HEK293 (cell line): ENCODE measurements at regions not wholly inside any gene's neighbourhood (a gene's known extent, or its start where the extent isn't known, plus 50 kb on each side); places are given as distances from the start of the nearest gene placed in this dataset.

Source experiments
- CTCF ChIA-PET: fragments of 350-600 bp; formaldehyde crosslinking; extraction: SDS; loops from one replicate; lab custom pipeline; 2021; ENCODE audit warnings: antibody characterized with exemption; lab: Yijun Ruan, JAX
- POLR2A ChIA-PET: fragments of 300-600 bp; formaldehyde crosslinking; extraction: SDS; loops from one replicate; lab custom pipeline; 2020; ENCODE audit warnings: antibody characterized with exemption, inconsistent platforms; lab: Yijun Ruan, JAX
- H3K27ac ChIP-seq: fragments of 200-500 bp; sonication (Bioruptor generic); 2 replicates; pipeline ENCODE4 v1.5.1; 2014; ENCODE audit warnings: low read depth, low read length, control low read depth, inconsistent platforms; ENCODE audit errors: extremely low read depth
- H3K36me3 ChIP-seq, 2 experiments: fragments of 200-500 bp in 1 of 2; sonication (Bioruptor generic) in 1 of 2; 1 replicate in 1 of 2; 2 replicates in 1 of 2; pipeline ENCODE4 v1.5.1; 2014 to 2017; ENCODE audit warnings: inconsistent platforms in 2 of 2, low read length in 2 of 2; ENCODE audit not compliant: control insufficient read depth in 2 of 2, insufficient read depth in 1 of 2
- H3K4me1 ChIP-seq: fragments of 200-500 bp; sonication (Bioruptor generic); 2 replicates; pipeline ENCODE4 v1.5.1; 2014; ENCODE audit warnings: mild to moderate bottlenecking, low read length, inconsistent platforms; ENCODE audit not compliant: control insufficient read depth, insufficient read depth
- H3K4me3 ChIP-seq: 2 replicates; pipeline ENCODE4 v1.5.1; 2011; ENCODE audit warnings: low read depth, mild to moderate bottlenecking, control low read depth, low read length, moderate library complexity
- H3K9me3 ChIP-seq: fragments of 200-500 bp; sonication (Bioruptor generic); 2 replicates; pipeline ENCODE4 v1.5.1; 2014; ENCODE audit warnings: low read depth, low read length, inconsistent platforms; ENCODE audit not compliant: control insufficient read depth, insufficient read depth
- AEBP2 ChIP-seq: fragments of 450-650 bp; formaldehyde crosslinking; IDR thresholded peaks from 2 replicates; pipeline ENCODE4 v1.5.1; 2016; ENCODE audit warnings: missing biosample characterization, missing genetic modification characterization, borderline replicate concordance
- EGR2 ChIP-seq: fragments of 450-650 bp; formaldehyde crosslinking; IDR thresholded peaks from 2 replicates; pipeline ENCODE4 v1.5.1; 2016; ENCODE audit warnings: low read depth, missing biosample characterization, missing genetic modification characterization
- GFI1B ChIP-seq: fragments of 450-650 bp; formaldehyde crosslinking; IDR thresholded peaks from 2 replicates; pipeline ENCODE4 v1.5.1; 2016; ENCODE audit warnings: missing biosample characterization, missing genetic modification characterization
- INSM2 ChIP-seq: fragments of 450-650 bp; formaldehyde crosslinking; IDR thresholded peaks from 2 replicates; pipeline ENCODE4 v1.5.1; 2016; ENCODE audit warnings: missing biosample characterization, missing genetic modification characterization
- KLF9 ChIP-seq: fragments of 450-650 bp; formaldehyde crosslinking; IDR thresholded peaks from 2 replicates; pipeline ENCODE4 v1.5.1; 2016; ENCODE audit warnings: missing biosample characterization, missing genetic modification characterization, low read depth
- TCF7L2 ChIP-seq: IDR thresholded peaks from 2 replicates; pipeline ENCODE4 v1.6.1; 2011; ENCODE audit warnings: low read depth, mild to moderate bottlenecking, inconsistent platforms, low read length, moderate library complexity, borderline replicate concordance
- YY1 ChIP-seq: fragments of 450-650 bp; formaldehyde crosslinking; IDR thresholded peaks from 2 replicates; pipeline ENCODE4 v1.5.1; 2018; ENCODE audit warnings: missing biosample characterization, missing genetic modification characterization
- ZBTB1 ChIP-seq: fragments of 450-650 bp; formaldehyde crosslinking; IDR thresholded peaks from 2 replicates; pipeline ENCODE4 v1.5.1; 2016; ENCODE audit warnings: missing biosample characterization, missing genetic modification characterization
- ZBTB21 ChIP-seq: fragments of 450-650 bp; formaldehyde crosslinking; IDR thresholded peaks from 2 replicates; pipeline ENCODE4 v1.5.1; 2017; ENCODE audit warnings: missing biosample characterization, missing genetic modification characterization
- ZBTB6 ChIP-seq: fragments of 450-650 bp; formaldehyde crosslinking; IDR thresholded peaks from 2 replicates; pipeline ENCODE4 v1.5.1; 2017; ENCODE audit warnings: missing biosample characterization, missing genetic modification characterization
- ZFP37 ChIP-seq: fragments of 450-650 bp; formaldehyde crosslinking; IDR thresholded peaks from 2 replicates; pipeline ENCODE4 v1.5.1; 2016; ENCODE audit warnings: missing biosample characterization, missing genetic modification characterization
- ZNF10 ChIP-seq: fragments of 450-650 bp; formaldehyde crosslinking; IDR thresholded peaks from 2 replicates; pipeline ENCODE4 v1.5.1; 2017; ENCODE audit warnings: missing biosample characterization, missing genetic modification characterization
- ZNF132 ChIP-seq: fragments of 450-650 bp; formaldehyde crosslinking; IDR thresholded peaks from 2 replicates; pipeline ENCODE4 v1.5.1; 2017; ENCODE audit warnings: missing biosample characterization, missing genetic modification characterization, borderline replicate concordance
- ZNF211 ChIP-seq: fragments of 450-650 bp; formaldehyde crosslinking; IDR thresholded peaks from 2 replicates; pipeline ENCODE4 v1.5.1; 2016; ENCODE audit warnings: low read depth, missing biosample characterization, missing genetic modification characterization
- ZNF239 ChIP-seq: fragments of 450-650 bp; formaldehyde crosslinking; IDR thresholded peaks from 2 replicates; pipeline ENCODE4 v1.5.1; 2016; ENCODE audit warnings: missing biosample characterization, missing genetic modification characterization
- ZNF324 ChIP-seq: fragments of 450-650 bp; formaldehyde crosslinking; IDR thresholded peaks from 2 replicates; pipeline ENCODE4 v1.5.1; 2016; ENCODE audit warnings: missing biosample characterization, missing genetic modification characterization
- ZNF335 ChIP-seq: fragments of 450-650 bp; formaldehyde crosslinking; conservative IDR thresholded peaks from 2 replicates; pipeline ENCODE4 v1.5.1; 2016; ENCODE audit warnings: missing biosample characterization, missing genetic modification characterization
- ZNF354C ChIP-seq: fragments of 450-650 bp; formaldehyde crosslinking; IDR thresholded peaks from 2 replicates; pipeline ENCODE4 v1.5.1; 2016; ENCODE audit warnings: missing biosample characterization, missing genetic modification characterization, low read depth, borderline replicate concordance
- ZNF366 ChIP-seq: fragments of 450-650 bp; formaldehyde crosslinking; conservative IDR thresholded peaks from 2 replicates; pipeline ENCODE4 v1.5.1; 2016; ENCODE audit warnings: missing biosample characterization, missing genetic modification characterization
- ZNF426 ChIP-seq: fragments of 450-650 bp; formaldehyde crosslinking; IDR thresholded peaks from 2 replicates; pipeline ENCODE4 v1.5.1; 2017; ENCODE audit warnings: missing biosample characterization, missing genetic modification characterization, mild to moderate bottlenecking, inconsistent platforms, moderate library complexity
- ZNF501 ChIP-seq: fragments of 450-650 bp; formaldehyde crosslinking; IDR thresholded peaks from 2 replicates; pipeline ENCODE4 v1.5.1; 2016; ENCODE audit warnings: missing biosample characterization, missing genetic modification characterization
- ZNF530 ChIP-seq: fragments of 450-650 bp; formaldehyde crosslinking; IDR thresholded peaks from 2 replicates; pipeline ENCODE4 v1.5.1; 2016; ENCODE audit warnings: low read depth, missing biosample characterization, missing genetic modification characterization
- ZNF610 ChIP-seq: fragments of 450-650 bp; formaldehyde crosslinking; IDR thresholded peaks from 2 replicates; pipeline ENCODE4 v1.5.1; 2016; ENCODE audit warnings: missing biosample characterization, missing genetic modification characterization, borderline replicate concordance
- ZNF707 ChIP-seq: fragments of 450-650 bp; formaldehyde crosslinking; IDR thresholded peaks from 2 replicates; pipeline ENCODE4 v1.5.1; 2016; ENCODE audit warnings: missing biosample characterization, missing genetic modification characterization
- ZNF76 ChIP-seq: fragments of 450-650 bp; formaldehyde crosslinking; IDR thresholded peaks from 2 replicates; pipeline ENCODE4; 2016; ENCODE audit warnings: low read depth, missing biosample characterization, missing genetic modification characterization, borderline replicate concordance
- ZSCAN18 ChIP-seq: fragments of 450-650 bp; formaldehyde crosslinking; IDR thresholded peaks from 2 replicates; pipeline ENCODE4 v1.5.1; 2016; ENCODE audit warnings: missing biosample characterization, missing genetic modification characterization

GRCh38 chr5:158320934-158321333 is 462.0 kb upstream of the CLINT1 start:
- Histone ChIP-seq H3K9me3 (no peaks in the 10 kb centered on the region), H3K36me3 (no peaks in the 10 kb centered on the region), H3K27ac (no peak overlapping the region), H3K4me3 (no peak overlapping the region), H3K4me1 (peaks cover 6% of the 10 kb centered on the region; the same call in 1 of the 2 replicates)
- CTCF ChIA-PET: interaction anchor here (1.4 kb wide), 1 partner anchor 145 kb away, joined by 3 read pairs; no protein-coding TSS in a partner anchor
- POLR2A ChIA-PET: no interaction called here
- TF ChIP-seq KLF9 (tag by site-specific recombination): no peak
- TF ChIP-seq TCF7L2: no peak
- TF ChIP-seq ZNF239 (tag by site-specific recombination): no peak
- no peak for TF ChIP-seq ZNF335 (tag by site-specific recombination)
- no peak for TF ChIP-seq GFI1B (tag by site-specific recombination)
- TF ChIP-seq ZBTB21: no peak
- no peak for TF ChIP-seq ZNF501
- no peak for TF ChIP-seq ZNF132
- TF ChIP-seq INSM2 (tag by site-specific recombination): no peak
- TF ChIP-seq ZFP37 (tag by site-specific recombination): no peak
- TF ChIP-seq ZNF324 (tag by site-specific recombination): no peak
- no peak for TF ChIP-seq ZNF610 (tag by site-specific recombination)
- TF ChIP-seq ZSCAN18: no peak
- no peak for TF ChIP-seq YY1 (tag by site-specific recombination)
- TF ChIP-seq ZNF426 (tag by site-specific recombination): no peak
- no peak for TF ChIP-seq ZNF354C (tag by site-specific recombination)
- TF ChIP-seq ZNF366: no peak
- no peak for TF ChIP-seq ZNF707 (tag by site-specific recombination)
- TF ChIP-seq ZBTB6 (tag by site-specific recombination): no peak
- no peak for TF ChIP-seq EGR2 (tag by site-specific recombination)

- CTCF ChIA-PET: interaction anchor here (0.6 to 1.4 kb wide), 2 partner anchors 126 to 144 kb away, joined by 3 read pairs; no protein-coding TSS in a partner anchor
- TF ChIP-seq ZNF366 (no peak), ZNF10 (tag by site-specific recombination) (no peak), INSM2 (tag by site-specific recombination) (no peak), AEBP2 (no peak), YY1 (tag by site-specific recombination) (no peak), ZBTB1 (tag by site-specific recombination) (no peak), ZNF211 (tag by site-specific recombination) (no peak), ZNF530 (tag by site-specific recombination) (no peak), ZNF76 (tag by site-specific recombination) (no peak)
These were observed 461.3 kb upstream of the CLINT1 start for GRCh38 chr5:158320178-158320674.

More at GRCh38 chr5:158320178-158320674, 461.3 kb upstream of the CLINT1 start:
- Histone ChIP-seq H3K4me1 (peaks cover 6% of the 10 kb centered on the region; the same call in 1 of the 2 replicates), H3K27ac (no peak overlapping the region), H3K9me3 (no peaks in the 10 kb centered on the region), H3K4me3 (no peak overlapping the region), H3K36me3 (no peaks in the 10 kb centered on the region)
- POLR2A ChIA-PET: interaction anchor here (0.7 kb wide), 1 partner anchor 29 kb away, joined by 8 read pairs; no protein-coding TSS in a partner anchor
